NCI-H510A treated with DMSO at 0.1 percent for 48 hours (cell line): ENCODE measurements at regions not wholly inside any gene's neighbourhood (a gene's known extent, or its start where the extent isn't known, plus 50 kb on each side); places are given as distances from the start of the nearest gene placed in this dataset.
"Not testable (repeated sequence)": the region's sequence is repeated elsewhere in the genome, so short reads cannot be mapped to it uniquely, and the experiment has no call there.

ENCODE experiments used
- DNase-seq: peaks from one replicate; lab custom pipeline; 2025; lab: John Stamatoyannopoulos, UW

DNA sequence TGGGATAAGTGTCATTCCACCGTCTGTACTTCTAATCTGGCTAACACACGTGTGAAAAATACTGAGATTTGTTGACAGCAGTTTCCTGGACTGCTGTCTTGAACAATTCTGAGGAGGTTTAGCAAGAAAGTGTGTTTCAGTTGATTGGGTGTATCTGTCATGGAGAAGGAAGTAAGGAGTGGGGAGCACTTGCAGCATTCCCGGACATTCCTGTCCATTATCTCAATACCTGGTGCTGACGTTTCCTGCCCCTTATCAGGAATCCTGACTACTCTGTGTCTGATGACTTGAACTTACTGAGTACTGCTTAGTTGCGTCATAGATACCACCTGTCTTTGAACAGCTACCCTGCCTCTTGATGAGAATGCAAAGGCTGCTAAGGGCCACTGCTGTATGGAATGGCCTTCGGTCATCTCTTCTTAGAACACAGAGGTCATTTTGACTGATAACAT, 72.0 kb upstream of the VKORC1L1 start:
- DNase-seq = no peak

- no peak for DNase-seq
Observed at GRCh38 chr7:65804887-65805286, 68.0 kb upstream of the VKORC1L1 start.

GRCh38 chr7:65807067-65807466, 65.8 kb upstream of the VKORC1L1 start:
- not testable (repeated sequence) for DNase-seq

DNA sequence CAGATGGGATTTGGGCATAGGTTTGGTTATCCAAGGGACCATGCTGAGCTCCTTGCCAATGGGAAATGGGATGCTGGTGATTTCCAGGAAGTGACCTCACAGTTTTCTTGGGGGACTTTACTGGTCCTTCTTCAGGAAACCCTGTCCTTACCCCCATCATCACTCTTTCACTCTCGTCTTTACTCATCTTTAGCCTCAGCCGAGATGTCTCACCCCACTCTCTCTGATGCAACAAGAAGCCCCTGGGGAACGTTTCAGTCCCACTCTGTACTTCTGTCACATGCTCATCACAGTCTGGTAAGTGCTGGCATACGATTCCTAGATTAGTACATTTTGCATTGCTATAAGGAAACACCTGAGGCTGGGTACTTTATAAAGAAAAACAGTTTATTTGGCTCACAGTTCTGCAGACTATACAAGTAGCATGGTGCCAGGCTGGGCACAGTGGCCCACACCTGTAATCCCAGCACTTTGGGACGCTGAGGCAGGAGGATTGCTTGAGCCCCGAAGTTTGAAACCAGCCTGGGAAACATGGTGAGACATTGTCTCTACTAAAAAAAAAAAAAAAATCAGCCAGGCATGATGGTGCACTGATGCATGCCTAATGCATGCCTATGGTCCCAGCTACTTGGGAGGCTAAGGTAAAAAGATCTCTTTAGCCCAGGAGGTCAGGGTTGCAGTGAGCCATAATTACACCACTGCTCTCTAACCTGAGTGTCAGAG, 63.5 kb upstream of the VKORC1L1 start:
- DNase-seq = no peak

- no peak for DNase-seq
Observed at GRCh38 chr7:65809982-65810288, 62.9 kb upstream of the VKORC1L1 start.

GRCh38 chr7:65812281-65812680, 60.6 kb upstream of the VKORC1L1 start:
- no peak for DNase-seq

- not testable (repeated sequence) for DNase-seq
Observed at GRCh38 chr7:65814556-65815167, 58.2 kb upstream of the VKORC1L1 start.

GRCh38 chr7:65820287-65820950, 52.5 kb upstream of the VKORC1L1 start:
- DNase-seq = no peak
